GM19193 (cell line): ENCODE measurements at regions not wholly inside any gene's neighbourhood (a gene's known extent, or its start where the extent isn't known, plus 50 kb on each side); places are given as distances from the start of the nearest gene placed in this dataset.

Experiments
- POLR2A ChIP-seq: IDR thresholded peaks from 4 replicates; pipeline ENCODE4 v1.6.1; 2011; ENCODE audit not compliant: insufficient read depth, insufficient read length; ENCODE audit errors: extremely low read depth

DNA sequence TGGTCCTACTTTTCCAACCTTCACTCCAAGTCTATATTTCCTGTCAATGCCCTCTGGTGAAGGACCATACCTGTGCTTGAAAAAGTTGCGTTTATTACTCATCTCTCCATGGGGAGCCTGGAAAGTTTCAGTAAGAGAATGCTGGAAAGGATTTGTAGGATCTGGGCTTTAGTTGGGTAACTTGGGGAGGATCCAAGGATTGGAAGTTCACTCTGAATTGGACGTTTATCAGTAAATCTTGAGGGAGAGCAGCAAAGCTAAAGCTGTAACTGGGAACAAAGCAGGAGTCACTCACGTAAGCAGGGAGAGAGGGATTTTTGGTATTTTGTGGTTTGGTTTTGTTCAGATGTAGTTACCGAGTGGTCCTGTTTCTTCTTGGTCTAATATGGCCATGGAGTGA is 51.4 kb upstream of the NPVF start:
- TF ChIP-seq POLR2A, result no peak

DNA sequence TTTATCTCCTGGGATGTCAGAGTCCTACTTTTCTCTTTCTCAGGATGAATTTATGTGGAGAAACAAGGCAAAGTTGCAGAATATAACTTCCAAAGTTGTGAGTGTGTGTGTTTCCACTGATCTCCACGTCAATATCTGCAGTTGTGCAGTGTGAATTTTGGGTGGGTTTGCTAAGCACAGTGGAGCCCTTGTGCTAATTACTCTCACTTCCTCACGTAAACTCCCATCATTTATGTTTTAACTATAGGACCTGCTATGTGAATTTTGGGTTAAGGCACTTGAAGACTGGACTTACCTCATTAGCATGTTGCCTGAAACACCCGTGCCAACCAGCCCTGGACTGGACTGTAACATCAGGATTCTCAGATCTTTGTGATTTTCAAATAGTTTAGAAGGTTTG is 51.9 kb upstream of the NPVF start:
- no peak for TF ChIP-seq POLR2A

DNA sequence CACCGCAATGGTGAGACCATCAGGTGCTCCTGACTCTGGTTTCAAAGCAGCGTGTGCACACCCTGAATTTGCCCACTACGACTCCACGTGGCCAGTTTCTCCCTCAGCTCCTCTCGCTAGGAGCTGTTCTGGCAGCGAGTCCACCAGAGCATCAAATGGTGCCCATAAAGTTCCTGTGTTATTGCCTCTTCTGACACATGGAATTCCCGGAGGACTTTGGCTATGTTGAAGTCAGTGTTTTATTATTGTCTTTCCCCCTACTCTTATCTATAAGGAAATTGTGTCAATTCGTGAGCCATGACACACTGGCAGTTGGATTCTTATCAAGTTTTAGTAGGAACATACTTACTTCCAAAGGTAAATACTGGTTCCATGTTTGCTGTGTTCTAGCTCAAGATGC is 53.9 kb upstream of the NPVF start:
- no peak for TF ChIP-seq POLR2A

DNA sequence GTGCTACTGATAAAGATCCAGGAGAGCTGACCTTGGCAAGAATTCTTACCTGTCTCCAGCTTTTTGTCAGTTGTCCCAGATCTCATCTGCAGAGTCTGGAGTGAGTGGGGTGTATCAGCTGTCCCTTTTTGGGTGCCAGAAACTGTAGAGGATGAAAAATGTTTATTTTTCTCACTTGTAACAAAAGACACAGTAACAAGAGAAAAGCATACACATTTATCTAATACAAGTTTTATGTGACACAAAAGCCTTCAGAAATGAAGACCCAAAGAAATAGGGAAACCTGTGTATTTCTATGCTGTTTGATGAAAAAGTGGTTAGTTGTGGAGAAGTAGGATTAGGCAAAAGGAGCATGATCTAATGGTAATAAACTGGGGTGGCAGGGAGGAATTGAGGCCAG is 58.5 kb upstream of the NPVF start:
- no peak for TF ChIP-seq POLR2A

DNA sequence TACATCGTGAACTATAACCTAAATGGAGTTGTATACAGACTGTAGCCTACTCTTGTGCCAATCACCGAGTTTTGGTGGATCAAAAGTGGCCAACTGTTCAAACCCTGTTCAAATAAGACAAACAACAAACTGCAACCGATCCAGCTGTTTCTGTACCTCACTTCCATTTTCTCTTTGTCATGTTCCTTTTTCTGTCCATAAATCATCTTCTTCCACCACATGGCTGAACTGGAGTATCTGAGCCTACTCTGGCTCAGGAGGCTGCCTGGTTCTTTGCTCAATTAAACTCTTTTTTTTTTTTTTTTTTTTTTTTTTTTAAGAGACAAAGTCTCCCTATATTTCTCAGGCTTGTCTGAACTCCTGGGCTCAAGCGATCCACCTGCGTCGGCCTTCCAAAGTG is 59.0 kb upstream of the NPVF start:
- TF ChIP-seq POLR2A, result no peak

DNA sequence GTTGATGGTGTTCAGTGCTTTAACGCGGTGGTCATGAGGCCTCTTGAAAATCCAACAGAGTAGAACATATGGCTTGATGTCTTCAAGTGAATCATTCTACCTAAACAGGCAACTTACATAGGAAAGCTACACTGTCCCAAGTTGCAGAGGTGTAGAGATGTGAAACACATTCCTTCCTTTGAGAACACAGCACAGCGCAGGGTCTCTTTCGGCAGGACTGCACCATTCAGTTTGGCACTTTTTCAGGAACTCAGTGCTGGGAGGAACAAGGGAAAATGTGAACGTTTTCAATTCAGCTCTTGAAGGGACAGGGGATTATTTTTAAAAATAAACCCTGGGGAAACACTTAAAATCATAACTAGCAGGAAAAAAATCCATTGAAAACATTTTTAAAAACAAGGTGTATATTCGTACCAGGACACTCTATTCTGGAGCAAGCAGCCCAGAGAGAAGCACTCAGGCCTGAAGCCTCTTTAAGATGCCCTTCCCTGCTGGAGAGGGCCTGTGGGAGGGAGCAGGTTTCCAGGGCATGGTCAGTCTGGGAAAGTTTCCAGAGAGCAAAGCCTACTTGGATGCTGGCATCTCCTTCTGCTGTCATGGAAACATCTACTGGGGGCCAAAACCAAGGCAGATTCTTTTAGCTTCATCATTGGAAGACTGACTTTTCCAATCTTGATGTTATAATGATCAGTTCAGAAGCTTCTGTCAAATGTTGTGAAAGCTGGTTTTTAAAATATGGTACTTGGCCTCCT is 60.4 kb upstream of the NPVF start:
- no peak for TF ChIP-seq POLR2A

DNA sequence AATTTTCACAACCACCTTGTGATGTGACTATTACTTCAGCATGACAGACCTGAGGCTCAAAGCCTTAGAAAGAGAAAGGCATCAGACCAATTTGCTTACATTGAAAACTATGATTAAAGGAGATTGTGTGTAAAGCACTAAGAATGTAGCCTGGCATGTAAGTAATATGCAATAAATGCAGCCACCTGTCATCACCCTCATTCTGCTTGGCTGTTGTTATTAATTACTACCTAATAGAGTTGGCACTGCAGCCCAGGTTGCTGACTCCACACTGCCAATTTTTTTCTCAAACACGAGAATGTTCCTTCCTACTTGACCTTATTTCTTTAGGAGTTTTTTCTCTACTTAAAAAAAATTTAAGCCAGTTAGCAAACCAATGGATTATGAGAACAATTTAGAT is 61.2 kb upstream of the NPVF start:
- no peak for TF ChIP-seq POLR2A

DNA sequence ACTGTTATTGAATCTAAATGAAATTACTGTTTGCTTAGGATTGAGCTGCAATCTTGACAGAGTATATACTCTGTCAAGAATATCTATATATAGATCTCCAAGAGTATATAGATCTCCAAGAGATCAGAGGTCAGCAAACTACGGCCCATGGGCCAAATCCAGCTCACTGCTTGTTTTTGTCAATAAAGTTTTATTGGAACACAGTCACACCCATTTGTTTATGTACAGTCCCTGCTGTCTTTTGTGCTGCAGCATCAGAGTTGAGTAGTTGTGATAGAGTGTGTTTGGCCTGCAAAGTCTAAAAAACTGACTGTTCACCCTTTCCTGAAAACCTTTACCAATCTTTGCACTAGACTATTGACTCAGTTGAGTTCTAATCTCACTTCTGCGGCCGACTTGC is 66.3 kb upstream of the NPVF start:
- TF ChIP-seq POLR2A, result no peak

DNA sequence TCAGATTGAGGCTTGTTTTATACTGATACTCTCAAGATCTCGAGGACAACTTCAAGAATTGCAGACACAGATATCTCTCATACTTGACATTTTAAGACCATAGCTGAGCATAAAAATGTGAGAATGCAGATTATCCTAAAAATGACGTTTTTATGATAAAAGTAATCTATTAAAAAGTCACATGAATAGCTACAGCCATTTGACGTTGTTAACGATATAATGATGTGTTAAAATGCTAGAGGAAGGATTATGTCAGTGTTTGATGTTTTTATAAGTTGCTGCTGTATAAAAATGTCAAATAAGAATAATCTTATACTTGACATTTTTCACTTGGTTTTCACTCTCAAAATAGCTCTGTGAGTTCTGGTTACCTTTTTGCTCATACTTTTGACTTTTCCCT is 67.1 kb upstream of the NPVF start:
- TF ChIP-seq POLR2A, result no peak

DNA sequence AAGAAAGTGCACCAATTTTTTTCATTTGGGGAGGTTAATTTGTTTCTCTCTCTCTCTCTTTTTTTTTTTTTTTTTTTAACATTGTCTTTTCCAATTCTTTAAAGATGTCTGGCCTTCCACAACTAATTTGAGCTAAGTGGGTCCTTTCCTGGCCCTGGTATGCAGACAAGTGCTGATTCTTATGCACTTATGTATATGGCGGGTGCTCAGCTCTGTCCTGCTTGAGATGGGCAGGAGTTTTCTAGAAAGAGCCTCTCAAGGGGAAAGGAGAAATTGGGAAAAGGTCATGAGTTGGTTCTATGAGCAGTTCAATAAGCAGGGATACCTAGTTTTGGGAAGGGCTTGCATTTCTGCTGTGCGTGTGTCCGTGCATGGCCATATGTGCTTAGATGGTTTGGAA is 67.8 kb upstream of the NPVF start:
- no peak for TF ChIP-seq POLR2A

DNA sequence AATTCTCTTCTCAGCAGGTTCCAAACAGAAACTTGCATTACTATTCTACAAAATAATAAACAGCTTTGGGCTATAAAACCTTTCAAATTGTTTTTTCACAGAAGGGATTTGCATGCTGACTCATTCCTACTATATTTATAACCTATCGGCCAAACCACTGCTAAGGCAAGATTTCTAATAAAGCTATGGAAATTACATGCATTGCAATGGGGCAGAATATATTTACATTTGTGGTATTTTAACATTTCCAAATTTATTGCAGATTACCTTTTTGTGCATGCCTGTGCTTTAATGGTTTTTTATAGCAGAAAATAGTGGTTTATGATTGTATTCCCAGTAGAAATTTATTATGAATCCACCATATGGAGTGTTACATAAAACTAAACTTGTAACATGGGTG is 69.0 kb upstream of the NPVF start:
- no peak for TF ChIP-seq POLR2A

DNA sequence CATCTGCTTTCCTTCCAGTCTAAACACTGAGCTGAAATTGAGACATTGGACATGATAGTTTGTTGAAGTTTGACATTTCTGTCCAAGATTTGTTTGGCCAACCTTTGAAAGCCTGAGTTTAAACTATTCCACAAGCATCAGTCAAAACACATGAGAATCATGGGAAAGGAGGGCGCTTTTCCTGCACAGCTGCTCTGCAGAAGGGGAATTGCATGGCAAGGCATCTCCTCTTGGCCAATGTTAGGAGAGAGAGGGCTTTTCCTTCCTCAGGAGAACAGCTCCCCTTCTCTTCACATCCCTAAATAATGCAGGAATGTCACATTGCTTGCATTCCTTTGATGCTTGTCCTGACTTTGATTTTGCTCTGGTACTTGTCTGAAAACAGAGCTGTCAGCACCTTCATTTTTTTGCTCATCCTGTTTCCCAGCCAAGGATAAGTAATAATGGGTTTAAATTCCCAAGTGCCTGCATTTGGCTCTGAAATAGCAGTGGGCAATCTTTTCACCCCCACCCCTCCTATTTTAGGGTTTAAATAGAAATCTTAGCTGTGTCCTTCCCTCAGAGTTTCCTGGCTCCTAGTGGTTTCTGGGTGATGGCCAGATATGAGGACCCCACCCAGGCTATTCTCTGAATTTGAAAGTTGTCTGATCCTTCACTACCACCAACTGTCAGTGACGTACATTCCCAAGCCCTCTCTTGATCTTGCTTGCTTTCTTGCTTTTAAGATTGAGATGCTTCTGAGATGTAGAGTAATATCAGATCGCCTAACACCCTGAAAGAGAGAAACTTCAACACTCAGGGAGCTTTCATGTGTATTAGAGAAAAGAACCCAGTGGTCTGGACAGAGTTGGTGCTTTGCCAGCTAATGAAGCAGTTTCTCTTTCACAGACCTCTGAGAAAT is 75.2 kb upstream of the NPVF start:
- TF ChIP-seq POLR2A, result no peak

DNA sequence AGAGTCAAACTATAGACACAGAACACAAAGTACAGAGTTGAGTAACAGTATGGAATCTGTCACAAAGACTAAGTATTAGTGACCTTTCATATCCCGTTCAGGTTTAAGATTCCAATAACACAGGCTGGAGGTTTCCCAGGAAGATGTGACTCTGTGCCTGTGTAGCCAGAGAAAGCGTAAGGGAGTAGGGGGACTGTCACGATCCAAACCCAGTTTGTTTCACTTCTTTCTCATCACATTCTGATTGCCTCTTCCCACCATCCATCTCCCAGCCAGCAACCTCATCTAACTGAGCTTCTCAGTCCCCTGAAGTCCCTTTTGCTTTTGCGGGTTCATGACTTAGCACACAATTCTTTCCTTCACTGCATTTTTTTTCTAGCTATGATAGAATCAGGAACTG is 76.4 kb upstream of the NPVF start:
- TF ChIP-seq POLR2A, result no peak

DNA sequence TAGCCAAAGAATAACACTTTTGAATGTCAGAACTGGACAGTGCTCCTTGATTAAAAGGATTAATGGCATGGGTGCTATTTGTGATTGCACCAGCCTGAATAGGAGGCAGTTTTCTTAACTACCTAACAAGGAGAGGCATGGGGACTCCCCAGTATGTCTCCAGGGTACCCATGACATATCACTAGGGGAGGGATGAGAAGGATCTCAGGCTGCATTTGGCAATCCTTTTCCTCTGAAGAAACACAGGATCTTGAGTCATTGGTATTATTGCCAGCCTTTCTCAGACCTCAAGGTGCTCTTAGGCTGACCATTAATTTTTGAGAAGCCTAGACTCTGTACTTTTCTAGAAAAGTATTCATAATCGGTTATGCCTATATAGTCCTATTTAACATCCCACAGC is 77.5 kb upstream of the NPVF start:
- no peak for TF ChIP-seq POLR2A

DNA sequence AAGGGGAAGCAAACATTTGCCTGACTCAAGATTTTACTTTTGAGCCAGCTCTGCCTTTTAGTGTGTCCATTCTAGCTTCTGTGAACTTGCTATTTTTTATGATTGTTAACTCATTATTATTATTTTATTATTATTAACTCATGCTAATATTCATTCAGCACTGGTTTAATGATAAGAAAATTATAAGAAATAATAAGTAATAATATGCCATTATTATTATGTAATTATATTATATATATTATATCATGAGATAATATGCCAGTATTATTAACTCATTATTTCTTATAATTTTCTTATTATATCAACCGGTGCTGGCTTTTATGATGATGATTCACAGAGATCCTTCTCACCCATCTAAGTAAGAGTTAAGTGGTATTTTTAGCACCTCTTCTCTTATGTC is 79.3 kb upstream of the NPVF start:
- no peak for TF ChIP-seq POLR2A

DNA sequence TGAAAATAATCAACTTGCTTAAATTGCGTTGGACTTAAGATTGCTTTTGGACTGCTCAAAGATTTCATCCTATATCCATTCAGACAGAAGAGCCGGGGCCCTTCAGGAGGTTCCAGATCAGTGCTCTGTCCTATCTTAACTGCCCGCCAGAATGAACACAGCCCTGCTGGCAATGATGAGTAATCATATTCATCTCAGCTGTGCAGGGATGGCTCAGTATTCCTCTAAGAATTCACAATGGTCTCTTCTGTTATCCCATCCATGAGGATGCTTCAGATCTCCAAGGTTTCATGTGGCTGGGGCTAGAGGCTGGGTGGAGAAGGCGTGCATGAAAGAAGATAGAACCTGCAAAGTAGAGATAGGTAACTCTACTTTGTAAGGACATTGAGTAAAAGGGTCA is 80.0 kb upstream of the NPVF start:
- TF ChIP-seq POLR2A, result no peak
